Endothelial cell of umbilical vein (primary cell): ENCODE measurements at regions not wholly inside any gene's neighbourhood (a gene's known extent, or its start where the extent isn't known, plus 50 kb on each side); places are given as distances from the start of the nearest gene placed in this dataset.

Source experiments
- CTCF ChIP-seq, 2 donors: IDR thresholded peaks; 1 replicate in 1 of 2; 2 replicates in 1 of 2; pipeline ENCODE4 v1.5.1; 2011; ENCODE audit warnings: low read length in 2 of 2, mild to moderate bottlenecking in 2 of 2, moderate library complexity in 2 of 2, control low read depth in 1 of 2, inconsistent platforms in 1 of 2, low read depth in 1 of 2; ENCODE audit not compliant: insufficient read depth in 1 of 2; ENCODE audit errors: extremely low read depth in 1 of 2
- EZH2 ChIP-seq: IDR thresholded peaks from 2 replicates; pipeline ENCODE4 v1.6.1; 2012; ENCODE audit warnings: borderline replicate concordance, low read depth, mild to moderate bottlenecking, moderate library complexity, low read length, inconsistent platforms; ENCODE audit not compliant: severe bottlenecking
- GATA2 ChIP-seq: IDR thresholded peaks from 2 replicates; pipeline ENCODE4 v1.7.0; 2011; ENCODE audit warnings: low read depth, mild to moderate bottlenecking, moderate library complexity, mixed read lengths, low read length; ENCODE audit not compliant: insufficient read length, insufficient read depth
- POLR2A ChIP-seq: IDR thresholded peaks from 2 replicates; pipeline ENCODE4 v1.6.1; 2012; ENCODE audit warnings: low read depth, mild to moderate bottlenecking, control low read depth, low read length

GRCh38 chr5:112563169-112563826, 144.2 kb upstream of the EPB41L4A start:
- TF ChIP-seq EZH2: no peak
- TF ChIP-seq POLR2A: no peak
- no peak for TF ChIP-seq CTCF (IDR thresholded peaks at IDR 0.05; ENCODE audit: extremely low read depth in 1 of 2, insufficient read depth in 1 of 2, low read depth in 1 of 2, low read length in 2 of 2)
- no peak for TF ChIP-seq GATA2
